H1 (cell line): ENCODE measurements at regions not wholly inside any gene's neighbourhood (a gene's known extent, or its start where the extent isn't known, plus 50 kb on each side); places are given as distances from the start of the nearest gene placed in this dataset.

ENCODE experiments used
- TF ChIP-seq, protein P1 (sequence below): fragments of 300-600 bp; sonication (generic); IDR thresholded peaks from 2 replicates; pipeline ENCODE4 v1.7.1; 2012; ENCODE audit warnings: low read length, moderate library complexity, mild to moderate bottlenecking, inconsistent platforms; ENCODE audit not compliant: insufficient replicate concordance

- TF ChIP-seq, protein P1, sequence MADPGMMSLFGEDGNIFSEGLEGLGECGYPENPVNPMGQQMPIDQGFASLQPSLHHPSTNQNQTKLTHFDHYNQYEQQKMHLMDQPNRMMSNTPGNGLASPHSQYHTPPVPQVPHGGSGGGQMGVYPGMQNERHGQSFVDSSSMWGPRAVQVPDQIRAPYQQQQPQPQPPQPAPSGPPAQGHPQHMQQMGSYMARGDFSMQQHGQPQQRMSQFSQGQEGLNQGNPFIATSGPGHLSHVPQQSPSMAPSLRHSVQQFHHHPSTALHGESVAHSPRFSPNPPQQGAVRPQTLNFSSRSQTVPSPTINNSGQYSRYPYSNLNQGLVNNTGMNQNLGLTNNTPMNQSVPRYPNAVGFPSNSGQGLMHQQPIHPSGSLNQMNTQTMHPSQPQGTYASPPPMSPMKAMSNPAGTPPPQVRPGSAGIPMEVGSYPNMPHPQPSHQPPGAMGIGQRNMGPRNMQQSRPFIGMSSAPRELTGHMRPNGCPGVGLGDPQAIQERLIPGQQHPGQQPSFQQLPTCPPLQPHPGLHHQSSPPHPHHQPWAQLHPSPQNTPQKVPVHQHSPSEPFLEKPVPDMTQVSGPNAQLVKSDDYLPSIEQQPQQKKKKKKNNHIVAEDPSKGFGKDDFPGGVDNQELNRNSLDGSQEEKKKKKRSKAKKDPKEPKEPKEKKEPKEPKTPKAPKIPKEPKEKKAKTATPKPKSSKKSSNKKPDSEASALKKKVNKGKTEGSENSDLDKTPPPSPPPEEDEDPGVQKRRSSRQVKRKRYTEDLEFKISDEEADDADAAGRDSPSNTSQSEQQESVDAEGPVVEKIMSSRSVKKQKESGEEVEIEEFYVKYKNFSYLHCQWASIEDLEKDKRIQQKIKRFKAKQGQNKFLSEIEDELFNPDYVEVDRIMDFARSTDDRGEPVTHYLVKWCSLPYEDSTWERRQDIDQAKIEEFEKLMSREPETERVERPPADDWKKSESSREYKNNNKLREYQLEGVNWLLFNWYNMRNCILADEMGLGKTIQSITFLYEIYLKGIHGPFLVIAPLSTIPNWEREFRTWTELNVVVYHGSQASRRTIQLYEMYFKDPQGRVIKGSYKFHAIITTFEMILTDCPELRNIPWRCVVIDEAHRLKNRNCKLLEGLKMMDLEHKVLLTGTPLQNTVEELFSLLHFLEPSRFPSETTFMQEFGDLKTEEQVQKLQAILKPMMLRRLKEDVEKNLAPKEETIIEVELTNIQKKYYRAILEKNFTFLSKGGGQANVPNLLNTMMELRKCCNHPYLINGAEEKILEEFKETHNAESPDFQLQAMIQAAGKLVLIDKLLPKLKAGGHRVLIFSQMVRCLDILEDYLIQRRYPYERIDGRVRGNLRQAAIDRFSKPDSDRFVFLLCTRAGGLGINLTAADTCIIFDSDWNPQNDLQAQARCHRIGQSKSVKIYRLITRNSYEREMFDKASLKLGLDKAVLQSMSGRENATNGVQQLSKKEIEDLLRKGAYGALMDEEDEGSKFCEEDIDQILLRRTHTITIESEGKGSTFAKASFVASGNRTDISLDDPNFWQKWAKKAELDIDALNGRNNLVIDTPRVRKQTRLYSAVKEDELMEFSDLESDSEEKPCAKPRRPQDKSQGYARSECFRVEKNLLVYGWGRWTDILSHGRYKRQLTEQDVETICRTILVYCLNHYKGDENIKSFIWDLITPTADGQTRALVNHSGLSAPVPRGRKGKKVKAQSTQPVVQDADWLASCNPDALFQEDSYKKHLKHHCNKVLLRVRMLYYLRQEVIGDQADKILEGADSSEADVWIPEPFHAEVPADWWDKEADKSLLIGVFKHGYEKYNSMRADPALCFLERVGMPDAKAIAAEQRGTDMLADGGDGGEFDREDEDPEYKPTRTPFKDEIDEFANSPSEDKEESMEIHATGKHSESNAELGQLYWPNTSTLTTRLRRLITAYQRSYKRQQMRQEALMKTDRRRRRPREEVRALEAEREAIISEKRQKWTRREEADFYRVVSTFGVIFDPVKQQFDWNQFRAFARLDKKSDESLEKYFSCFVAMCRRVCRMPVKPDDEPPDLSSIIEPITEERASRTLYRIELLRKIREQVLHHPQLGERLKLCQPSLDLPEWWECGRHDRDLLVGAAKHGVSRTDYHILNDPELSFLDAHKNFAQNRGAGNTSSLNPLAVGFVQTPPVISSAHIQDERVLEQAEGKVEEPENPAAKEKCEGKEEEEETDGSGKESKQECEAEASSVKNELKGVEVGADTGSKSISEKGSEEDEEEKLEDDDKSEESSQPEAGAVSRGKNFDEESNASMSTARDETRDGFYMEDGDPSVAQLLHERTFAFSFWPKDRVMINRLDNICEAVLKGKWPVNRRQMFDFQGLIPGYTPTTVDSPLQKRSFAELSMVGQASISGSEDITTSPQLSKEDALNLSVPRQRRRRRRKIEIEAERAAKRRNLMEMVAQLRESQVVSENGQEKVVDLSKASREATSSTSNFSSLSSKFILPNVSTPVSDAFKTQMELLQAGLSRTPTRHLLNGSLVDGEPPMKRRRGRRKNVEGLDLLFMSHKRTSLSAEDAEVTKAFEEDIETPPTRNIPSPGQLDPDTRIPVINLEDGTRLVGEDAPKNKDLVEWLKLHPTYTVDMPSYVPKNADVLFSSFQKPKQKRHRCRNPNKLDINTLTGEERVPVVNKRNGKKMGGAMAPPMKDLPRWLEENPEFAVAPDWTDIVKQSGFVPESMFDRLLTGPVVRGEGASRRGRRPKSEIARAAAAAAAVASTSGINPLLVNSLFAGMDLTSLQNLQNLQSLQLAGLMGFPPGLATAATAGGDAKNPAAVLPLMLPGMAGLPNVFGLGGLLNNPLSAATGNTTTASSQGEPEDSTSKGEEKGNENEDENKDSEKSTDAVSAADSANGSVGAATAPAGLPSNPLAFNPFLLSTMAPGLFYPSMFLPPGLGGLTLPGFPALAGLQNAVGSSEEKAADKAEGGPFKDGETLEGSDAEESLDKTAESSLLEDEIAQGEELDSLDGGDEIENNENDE: no peak
Observed at GRCh38 chr22:47401976-47402770, 639.7 kb downstream of the TBC1D22A start (continued).
